GM18861 (cell line): ENCODE measurements at regions not wholly inside any gene's neighbourhood (a gene's known extent, or its start where the extent isn't known, plus 50 kb on each side); places are given as distances from the start of the nearest gene placed in this dataset.

Experiments used
- ATAC-seq: cut with Tn5 transposase; IDR thresholded peaks from one replicate; pipeline ENCODE4 v1.9.1; 2021; ENCODE audit not compliant: unreplicated experiment

DNA sequence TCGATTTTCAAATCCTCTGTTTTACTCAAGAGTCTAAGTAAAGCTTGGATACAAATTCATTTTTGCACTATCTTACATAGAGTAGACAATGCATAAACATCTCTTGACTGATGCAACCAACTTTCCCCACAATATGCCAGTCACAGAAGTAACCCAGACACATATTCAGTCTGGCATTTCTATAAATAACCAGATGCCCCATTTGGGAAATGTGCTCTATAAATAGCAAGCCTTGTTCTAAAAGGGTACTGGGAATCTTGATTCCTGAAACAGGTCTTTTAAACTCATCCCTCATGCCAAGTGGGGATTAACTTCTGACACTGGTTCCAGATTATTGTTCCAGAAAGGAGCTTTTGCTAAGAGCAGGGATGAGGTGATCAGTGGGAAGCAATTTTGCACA is 411.7 kb downstream of the EPM2A start:
- no peak for ATAC-seq

DNA sequence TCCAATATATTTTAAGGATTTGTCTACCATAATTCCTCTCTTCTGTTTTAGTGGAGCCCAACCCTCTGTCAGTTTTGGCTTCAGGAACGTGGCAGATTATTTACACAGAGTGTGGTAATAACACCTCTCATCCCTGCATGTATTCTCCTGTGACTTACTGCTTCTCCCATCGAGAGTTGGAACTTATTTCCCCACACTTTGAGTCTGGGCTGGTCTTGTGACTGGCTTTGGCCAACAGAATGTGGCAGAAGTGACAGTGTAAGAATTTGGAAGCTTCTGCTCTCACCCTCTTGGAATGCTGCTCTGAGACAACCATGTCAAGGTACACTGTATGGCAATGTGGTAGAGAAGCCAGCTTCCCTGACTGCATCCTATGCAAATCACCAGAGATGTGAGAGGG is 407.7 kb downstream of the EPM2A start:
- ATAC-seq = no peak

DNA sequence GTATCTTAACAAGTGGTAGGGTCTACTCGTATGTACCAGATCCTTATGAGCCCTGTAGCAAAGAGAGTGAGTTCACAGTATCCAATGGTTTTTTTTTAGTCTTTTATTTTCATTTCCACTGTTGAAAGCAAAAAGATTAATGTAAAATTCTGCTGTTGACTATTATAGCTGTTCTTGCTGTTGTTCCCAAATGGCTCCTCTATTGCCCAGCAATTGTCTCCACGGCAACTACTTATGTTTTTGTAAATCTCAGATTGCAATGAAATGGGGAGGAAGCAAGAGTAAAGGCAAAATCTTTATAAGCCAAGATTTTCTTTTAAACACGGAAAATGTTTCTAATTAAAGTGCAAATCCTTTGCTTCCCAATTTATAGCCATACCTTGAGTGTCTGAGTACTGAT is 406.1 kb downstream of the EPM2A start:
- ATAC-seq = no peak

DNA sequence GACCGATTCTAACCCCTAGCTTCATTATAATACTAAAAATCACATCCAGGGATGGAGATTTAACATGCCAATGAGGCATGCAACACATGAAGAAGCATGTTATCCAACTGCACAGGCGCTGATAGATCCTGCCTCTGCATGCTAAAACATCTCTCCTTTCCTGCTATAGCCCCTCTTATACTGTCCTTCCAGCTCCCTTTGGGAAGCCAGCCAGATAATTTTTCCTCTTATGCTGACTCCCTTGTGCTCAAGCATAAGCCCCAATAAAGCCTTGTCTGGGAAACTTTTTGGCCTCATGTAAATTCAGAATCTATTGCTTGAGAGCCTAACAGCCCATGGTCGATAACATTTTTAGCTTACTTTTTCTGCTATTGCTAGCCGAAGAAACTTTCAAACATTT is 404.3 kb downstream of the EPM2A start:
- no peak for ATAC-seq

DNA sequence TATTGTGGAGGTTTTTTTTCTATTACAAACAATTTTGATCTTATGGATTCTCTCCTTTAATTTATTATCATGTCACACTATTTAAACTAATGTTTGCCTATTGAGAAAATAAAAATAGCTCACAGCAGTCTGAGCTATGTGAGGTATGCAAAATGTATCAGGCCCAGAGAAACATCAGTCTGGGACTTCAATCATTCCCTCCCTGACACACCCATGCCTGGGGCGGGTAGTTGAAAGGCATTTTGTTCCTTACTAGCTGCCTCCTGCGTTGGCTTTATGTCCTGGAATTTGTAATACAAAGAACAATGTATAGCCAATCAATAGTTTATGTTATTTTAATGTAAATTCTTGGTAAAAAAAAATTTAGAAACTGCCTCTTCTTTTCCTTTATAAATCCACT is 403.3 kb downstream of the EPM2A start:
- ATAC-seq = no peak

DNA sequence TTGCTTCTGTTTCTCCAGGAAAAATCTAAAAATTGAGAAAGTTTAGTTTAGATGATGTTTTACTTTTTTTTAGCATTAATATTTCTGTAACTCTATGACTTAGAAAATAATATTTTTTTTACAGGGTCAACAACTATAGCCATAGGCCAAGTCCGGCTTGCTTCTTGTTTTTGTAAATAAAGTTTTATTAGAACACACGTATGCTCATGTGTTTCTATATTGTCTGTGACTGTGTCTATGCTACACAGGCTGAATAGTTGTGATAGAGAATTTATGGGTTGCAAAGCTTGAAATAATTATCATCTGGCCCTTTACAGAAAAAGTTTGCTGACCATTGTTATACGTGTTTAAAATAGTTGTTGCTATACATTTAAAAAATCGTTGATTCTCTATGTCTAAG is 399.2 kb downstream of the EPM2A start:
- ATAC-seq = no peak

DNA sequence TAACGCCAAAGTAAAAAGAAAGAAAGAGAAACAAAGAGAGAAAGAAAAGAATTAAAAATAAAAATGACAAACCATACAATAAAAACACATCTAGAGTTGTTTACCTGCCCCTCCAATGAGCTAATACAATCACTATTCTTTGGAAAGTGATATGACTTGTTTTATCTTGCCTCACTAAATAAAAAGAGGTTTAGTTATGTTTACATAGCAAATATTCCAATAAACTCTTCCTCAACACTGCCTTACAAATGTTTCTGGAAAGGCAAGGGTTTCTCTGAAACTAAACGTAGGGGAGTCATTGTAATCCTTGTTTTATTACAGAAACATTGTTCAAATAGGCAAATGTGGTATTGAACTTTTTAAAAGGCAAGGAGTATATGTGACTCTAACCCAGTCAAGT is 396.2 kb downstream of the EPM2A start:
- no peak for ATAC-seq

DNA sequence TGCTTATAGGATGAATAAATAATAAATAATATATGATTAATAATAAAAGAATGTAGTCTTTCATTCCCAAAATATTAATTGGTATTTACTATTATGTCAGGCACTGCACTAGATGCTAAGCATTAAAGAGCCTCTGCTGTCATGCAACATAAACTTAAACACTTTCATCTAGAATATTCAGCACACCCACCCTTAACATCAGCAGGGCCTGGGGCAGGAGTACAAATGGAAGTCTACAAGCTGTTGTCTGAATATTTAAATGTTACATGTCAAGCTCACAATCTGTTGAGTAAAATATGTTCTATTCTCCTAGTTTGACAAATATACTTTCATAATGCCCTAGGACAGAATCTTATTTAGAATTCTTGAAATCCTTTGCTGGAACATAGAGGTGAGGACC is 395.1 kb downstream of the EPM2A start:
- no peak for ATAC-seq

DNA sequence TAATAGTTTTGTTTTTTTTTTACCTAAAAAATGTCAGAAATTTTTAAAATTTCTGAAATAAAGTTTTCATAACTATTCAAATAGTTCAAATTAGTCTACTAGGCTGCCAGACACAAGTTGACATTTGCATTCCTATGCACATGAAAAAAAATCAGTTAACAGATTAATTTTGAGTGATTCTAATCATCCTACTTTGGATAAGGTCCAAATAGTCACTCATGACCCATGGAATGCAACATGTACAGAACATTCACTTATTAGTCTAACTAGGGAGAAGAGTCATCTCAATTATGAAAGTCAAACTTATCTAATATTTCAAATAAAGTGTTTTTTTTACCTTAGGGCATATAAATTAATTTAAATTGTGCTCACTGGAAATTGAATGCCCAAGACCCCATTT is 390.2 kb downstream of the EPM2A start:
- ATAC-seq = no peak

DNA sequence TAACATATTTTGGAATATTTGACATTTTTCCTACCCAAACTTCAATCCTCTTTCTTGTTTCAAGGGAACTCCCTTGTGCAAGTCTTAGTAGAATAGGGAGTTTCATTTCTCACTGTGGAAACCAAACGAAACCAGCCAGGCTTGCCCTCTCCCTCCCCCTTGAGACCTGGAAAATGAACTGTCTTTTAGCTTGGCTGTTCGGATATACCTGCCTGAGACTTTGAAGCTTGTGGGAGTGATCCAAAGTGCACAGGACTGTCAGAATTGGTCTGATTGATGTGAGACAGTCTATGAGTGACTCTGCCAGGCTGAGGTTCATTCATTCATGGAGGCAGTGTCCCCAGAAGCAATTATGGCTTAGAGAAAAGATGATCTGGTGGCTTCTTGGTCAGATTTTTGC is 388.1 kb downstream of the EPM2A start:
- ATAC-seq = no peak

DNA sequence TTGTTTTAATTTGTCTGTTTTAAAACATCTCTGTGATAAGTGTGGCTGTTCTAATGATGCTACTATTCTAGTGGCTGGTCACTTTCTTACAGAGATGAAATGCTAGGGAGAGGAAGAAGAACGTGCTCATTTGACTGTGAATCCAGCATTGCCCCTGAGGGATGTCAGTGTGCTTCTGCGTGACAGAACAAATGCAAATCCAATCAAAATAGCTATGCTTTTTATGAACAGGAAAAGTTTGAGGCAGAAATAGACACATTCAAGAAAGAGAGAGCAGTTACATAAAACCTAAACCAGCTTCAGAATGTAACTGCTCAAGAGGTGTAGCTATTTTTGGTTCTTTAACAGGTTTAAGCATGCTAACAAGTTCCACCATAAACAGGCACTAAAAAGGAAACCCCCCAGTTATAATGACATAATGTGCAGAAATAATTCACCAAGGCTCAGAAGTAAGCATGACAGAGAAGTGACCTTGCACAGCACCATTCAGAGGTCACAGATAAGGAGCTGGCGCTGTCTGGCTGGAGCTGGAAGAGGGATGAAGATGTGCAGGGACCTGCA is 385.3 kb downstream of the EPM2A start:
- peak; percentile 91 for ATAC-seq

DNA sequence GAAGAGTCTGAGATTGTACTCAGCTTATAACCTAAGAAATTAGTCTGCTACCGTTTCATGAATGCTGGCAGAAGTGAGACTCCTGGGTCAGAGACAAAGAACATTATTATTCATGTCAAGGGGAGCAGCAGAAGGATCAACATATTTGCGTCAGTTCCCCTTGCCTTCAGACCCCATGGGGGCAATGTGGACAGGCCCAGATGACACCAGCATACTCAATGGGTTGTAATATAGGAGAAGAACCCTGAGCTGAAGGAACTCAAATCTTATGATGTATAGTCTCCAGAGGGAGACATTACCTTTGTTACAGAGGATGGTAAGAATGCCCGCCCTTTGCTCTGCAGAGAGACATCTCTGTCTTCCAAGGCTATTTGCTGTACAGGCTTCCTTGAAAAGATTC is 384.4 kb downstream of the EPM2A start:
- ATAC-seq = no peak

DNA sequence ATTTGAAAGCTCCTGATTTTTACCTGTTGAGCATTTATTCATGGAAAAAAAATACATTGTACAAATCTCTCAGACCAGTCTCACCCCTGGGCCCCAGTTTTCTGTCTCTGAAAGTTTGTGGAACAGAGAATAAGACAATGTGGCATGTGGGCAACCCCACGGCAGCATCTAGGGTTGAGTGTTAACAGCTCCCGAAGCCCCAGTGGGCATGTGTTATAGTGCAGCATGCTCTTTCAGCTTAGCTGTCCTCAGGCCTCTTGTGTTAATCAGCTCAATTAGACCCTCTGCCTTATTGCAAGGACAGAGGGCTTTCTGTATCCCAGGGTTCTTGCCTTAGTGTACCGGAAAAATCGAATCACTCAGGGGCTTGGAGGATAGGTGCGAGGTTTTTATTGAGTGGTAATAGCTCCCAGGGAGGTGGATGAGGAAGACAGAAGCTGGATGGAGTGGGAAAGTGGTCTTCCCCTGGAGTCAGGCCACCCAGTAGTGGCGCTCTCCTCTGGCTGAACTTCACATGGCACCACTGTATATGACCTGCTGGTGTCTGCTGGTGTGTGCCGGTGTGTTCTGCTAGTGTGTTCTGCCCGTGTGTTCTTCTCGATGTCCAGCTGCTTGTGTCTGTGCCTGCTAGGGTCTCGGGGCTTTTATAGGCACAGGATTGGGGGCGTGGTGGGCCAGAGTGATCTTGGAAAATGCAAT is 382.8 kb downstream of the EPM2A start:
- ATAC-seq = no peak

DNA sequence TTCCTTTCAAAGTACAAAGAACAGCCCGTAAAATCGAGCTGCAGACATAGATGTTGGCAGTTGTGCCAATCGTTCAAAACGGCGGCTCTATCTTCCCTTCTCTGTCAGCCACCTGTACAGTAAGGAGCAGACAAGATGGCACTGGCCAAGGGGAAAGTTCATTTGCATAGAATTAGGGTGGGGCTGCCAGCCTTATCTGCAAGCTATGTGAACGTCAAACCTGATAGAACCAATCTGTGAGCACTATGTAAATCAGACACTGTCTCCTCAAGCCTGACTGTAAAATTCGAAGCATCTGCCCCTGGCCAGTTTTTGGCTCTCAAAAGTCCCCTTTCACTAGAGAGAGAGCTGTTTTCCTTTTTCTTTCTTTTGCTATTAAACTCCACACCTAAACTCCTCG is 374.5 kb downstream of the EPM2A start:
- ATAC-seq = no peak

DNA sequence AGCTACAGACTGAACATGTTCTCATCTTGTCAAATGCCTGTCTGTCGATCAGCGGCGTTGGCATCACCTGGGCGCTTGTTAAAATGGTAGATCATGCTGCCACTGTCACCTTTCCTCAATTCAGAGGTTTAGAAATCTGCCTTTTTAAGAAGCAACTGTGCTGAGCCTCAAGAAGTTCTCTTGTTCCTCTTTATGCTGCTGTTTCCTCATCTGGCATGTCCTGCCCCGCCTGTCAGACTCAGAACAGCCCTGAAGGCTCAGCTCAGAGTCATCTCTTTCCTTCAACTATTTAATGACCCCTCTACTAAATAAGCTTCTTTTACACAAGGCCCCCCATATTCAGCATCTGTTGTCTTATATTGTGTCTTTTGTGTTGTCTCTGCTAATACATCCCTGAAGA is 368.2 kb downstream of the EPM2A start:
- ATAC-seq = no peak

DNA sequence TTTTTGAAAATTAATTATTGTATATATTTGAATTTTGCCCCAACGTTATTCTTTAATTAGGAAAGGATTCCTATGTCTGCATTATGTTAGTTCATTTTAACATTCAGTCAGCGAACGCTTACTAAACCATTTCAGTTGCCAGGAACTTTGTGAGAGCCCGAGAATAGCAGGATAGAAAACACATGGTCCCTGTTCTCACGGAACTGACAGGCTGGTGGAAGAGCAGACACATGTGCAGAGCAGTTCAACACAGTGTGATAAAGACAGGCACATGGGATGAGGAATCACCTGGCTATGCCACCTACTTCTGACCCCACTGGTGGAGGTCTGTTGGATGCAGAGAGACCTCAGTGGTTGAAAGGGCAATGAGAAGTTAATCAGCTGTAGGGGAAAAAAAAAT is 367.2 kb downstream of the EPM2A start:
- no peak for ATAC-seq

DNA sequence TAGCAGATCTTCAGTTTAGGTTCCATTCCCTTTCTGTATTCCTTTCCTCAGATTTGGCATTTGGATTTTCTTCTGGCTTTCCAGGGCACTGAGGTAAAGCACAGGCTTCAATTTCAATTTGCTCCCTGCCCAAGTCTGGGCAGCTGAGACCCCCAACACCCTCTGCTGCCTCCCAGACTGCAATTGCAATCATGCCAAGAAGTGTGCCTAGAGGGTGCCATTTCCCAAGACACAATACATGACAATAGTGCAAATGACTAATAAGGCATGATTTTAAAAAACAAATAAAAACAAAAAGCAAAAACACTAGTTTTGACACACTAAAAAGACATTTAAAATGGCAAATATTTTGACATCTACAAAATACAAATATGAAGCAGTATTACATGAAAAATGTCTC is 364.8 kb downstream of the EPM2A start:
- no peak for ATAC-seq

DNA sequence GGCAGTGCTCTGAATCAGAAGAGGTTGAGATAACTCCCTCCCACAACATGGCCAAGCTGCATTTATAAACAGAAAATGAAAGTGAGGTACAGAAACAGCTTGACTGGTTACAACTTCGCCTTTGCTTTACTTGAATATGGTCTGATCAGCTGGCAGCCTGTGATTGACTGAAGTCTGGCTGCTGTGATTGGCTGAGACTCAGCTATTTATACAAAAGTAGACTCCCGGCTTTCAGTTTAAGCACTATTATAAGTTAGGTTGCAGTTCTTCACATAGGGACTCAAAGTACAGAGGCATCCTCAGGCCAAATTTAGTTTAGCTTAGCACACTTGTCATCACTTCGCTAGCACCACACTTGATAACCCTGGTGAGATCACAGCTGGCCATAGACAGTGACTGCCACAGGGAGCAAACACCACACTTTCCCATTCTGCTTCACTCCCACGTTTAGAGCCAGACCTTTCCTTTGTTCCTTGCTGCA is 362.6 kb downstream of the EPM2A start:
- peak; percentile 97 for ATAC-seq

DNA sequence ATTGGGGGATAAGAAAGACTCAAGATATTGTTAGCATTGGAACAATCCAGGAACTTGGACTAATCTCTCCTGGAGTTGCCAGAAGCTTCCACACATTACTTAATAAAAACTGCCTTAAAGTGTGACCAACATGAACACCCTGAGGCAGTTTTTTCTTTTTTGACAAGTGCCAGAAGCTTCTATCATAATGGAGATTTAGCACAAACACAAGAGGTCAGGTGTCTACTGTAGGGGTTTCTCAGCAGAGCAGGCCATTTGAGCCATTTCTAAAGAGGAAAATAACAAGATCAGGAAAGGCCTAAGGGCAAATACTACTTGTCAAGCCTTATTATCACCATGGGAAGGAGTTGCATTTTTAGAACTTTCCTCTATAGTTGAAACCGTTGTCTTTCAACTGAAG is 361.5 kb downstream of the EPM2A start:
- ATAC-seq = no peak

DNA sequence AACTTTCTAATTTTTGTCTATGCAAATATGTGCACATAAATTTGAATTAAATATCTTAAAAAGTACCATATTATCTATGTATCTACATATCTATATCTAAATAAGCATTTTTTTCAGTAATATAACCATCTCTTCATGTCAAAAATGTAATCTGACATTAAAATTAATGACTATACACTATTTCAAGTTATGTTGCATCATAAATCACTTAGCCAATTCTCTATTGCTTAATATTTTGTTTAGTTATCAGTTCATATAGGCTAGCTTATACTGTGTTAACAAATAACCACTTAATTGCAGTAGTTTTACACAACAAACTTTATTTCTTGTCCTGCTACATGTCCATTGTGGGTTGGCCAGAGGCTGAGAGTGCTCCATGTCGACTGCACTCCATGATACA is 360.8 kb downstream of the EPM2A start:
- no peak for ATAC-seq

DNA sequence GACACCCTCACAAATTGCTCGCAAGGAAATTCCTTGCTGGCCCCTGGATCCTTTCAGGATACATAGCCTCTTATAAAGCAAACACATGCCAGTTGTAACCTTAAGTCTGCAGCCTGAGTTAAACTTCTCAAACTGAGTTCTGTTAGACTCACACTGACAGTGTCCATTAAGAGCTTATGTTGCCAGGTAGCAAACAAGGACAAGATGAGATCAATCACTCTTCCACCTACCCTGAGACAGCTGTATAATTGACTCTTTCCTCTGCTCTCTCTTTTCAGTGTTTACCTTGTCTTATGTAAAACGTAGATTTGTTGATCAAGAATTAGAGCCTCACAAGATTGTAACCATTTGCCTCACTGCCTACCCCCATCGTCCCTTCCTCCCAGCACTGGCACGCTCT is 359.8 kb downstream of the EPM2A start:
- no peak for ATAC-seq

DNA sequence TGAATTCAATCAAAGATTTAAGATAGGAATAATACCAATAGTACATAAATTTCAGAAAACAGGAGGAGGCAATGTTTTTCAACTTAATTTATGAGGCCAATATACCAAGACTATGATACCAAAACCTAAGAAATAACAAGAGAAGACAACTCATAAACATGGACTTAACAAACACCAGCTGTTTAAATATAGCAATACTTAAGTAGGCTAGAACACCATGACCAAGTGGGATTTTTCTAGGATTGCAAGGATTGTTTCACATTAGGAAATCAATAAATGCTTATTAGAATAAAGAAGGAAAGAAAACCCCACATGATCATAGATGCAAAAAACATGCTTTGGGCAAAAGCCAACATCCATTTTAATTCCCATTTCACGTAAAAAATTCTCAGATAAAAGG is 355.1 kb downstream of the EPM2A start:
- no peak for ATAC-seq

DNA sequence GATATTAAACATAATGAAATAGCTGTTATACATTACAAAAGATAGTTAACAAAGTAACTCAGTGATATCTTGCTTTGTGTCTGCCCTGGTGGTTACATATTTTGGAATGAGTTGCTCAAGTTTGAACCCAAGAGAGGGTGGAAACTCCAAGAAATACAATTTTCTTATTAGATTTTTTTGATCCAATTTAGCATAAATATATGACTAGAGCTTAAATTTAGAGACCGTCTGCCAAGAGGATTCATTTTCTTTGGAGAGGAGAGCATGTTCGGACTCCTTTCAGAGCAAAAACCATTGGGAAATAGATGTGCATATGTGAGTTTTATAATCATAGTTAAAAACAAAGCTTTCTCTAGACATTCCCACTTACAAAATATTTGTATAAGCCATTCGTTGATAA is 353.4 kb downstream of the EPM2A start:
- no peak for ATAC-seq
